IMR-90 (cell line): ENCODE measurements at regions not wholly inside any gene's neighbourhood (a gene's known extent, or its start where the extent isn't known, plus 50 kb on each side); places are given as distances from the start of the nearest gene placed in this dataset.
"Not testable (repeated sequence)": the region's sequence is repeated elsewhere in the genome, so short reads cannot be mapped to it uniquely, and the experiment has no call there.

Experiments used
- ATAC-seq: fragments of 200-7000 bp; cut with Tn5 transposase; 2 replicates; pipeline ENCODE4 v1.9.1; 2020; ENCODE audit warnings: low read depth, mild to moderate bottlenecking, moderate library complexity
- BruUV-seq: library from RNA; stranded (reverse); fragments of 400-500 nt; replicated peaks from 2 replicates; lab custom pipeline; 2021; lab: Mats Ljungman, UMichigan
- CTCF ChIA-PET: fragments of 300-600 bp; formaldehyde crosslinking; extraction: SDS; loops from one replicate; lab custom pipeline; 2021; ENCODE audit warnings: antibody characterized with exemption; lab: Yijun Ruan, JAX
- POLR2A ChIA-PET: fragments of 300-600 bp; sonication (Branson Sonifier 250); formaldehyde crosslinking; loops from one replicate; lab custom pipeline; 2022; ENCODE audit warnings: antibody characterized with exemption; ENCODE audit not compliant: unreplicated experiment; lab: Charles Lee
- DNase-seq: peaks from one replicate; pipeline ENCODE4 v3.0.0; 2013
- H2AFZ ChIP-seq: replicated peaks from 2 replicates; pipeline ENCODE3; 2013; ENCODE audit warnings: low read length, mild to moderate bottlenecking; ENCODE audit not compliant: poor library complexity
- H2AK5ac ChIP-seq: 2 replicates; pipeline ENCODE4 v1.6.1; 2013; ENCODE audit warnings: low read depth, low read length, inconsistent platforms
- H2AK9ac ChIP-seq: replicated peaks from 2 replicates; pipeline ENCODE3; 2013; ENCODE audit warnings: mild to moderate bottlenecking, low read depth, low read length, moderate library complexity; ENCODE audit not compliant: poor library complexity
- H2BK120ac ChIP-seq: 2 replicates; pipeline ENCODE4 v1.6.1; 2013; ENCODE audit warnings: low read depth, low read length, inconsistent platforms
- H2BK15ac ChIP-seq: 3 replicates; pipeline ENCODE4 v1.6.1; 2013; ENCODE audit warnings: low read depth, low read length, inconsistent platforms
- H2BK20ac ChIP-seq: 2 replicates; pipeline ENCODE4 v1.6.1; 2013; ENCODE audit warnings: low read depth, mild to moderate bottlenecking, inconsistent platforms, low read length, moderate library complexity
- H2BK5ac ChIP-seq: 2 replicates; pipeline ENCODE4 v1.6.1; 2013; ENCODE audit warnings: mild to moderate bottlenecking, low read depth, low read length, inconsistent platforms; ENCODE audit not compliant: poor library complexity, severe bottlenecking
- H3K14ac ChIP-seq: replicated peaks from 2 replicates; pipeline ENCODE4 v1.6.1; 2013; ENCODE audit warnings: low read depth, low read length, inconsistent platforms
- H3K18ac ChIP-seq: 2 replicates; pipeline ENCODE4 v1.6.1; 2013; ENCODE audit warnings: low read depth, low read length, control low read depth
- H3K23ac ChIP-seq: 2 replicates; pipeline ENCODE4 v1.6.1; 2013; ENCODE audit warnings: low read depth, low read length, inconsistent platforms
- H3K27ac ChIP-seq: 2 replicates; pipeline ENCODE4 v1.5.1; 2013; ENCODE audit warnings: mild to moderate bottlenecking, control low read depth, low read length; ENCODE audit not compliant: insufficient read depth
- H3K27me3 ChIP-seq: 2 replicates; pipeline ENCODE4 v1.6.1; 2013; ENCODE audit warnings: low read length; ENCODE audit not compliant: control insufficient read depth, insufficient read depth
- H3K36me3 ChIP-seq: 2 replicates; pipeline ENCODE4 v1.6.1; 2013; ENCODE audit warnings: low read length, mixed read lengths; ENCODE audit not compliant: control insufficient read depth, insufficient read depth
- H3K4ac ChIP-seq: 2 replicates; pipeline ENCODE4 v1.6.1; 2013; ENCODE audit warnings: low read depth, low read length, inconsistent platforms
- H3K4me1 ChIP-seq: 2 replicates; pipeline ENCODE4 v1.6.1; 2013; ENCODE audit warnings: low read length, mixed read lengths; ENCODE audit not compliant: control insufficient read depth, insufficient read depth
- H3K4me2 ChIP-seq: 2 replicates; pipeline ENCODE4 v1.6.1; 2013; ENCODE audit warnings: low read depth, mild to moderate bottlenecking, control low read depth, low read length, moderate library complexity
- H3K4me3 ChIP-seq: 2 replicates; pipeline ENCODE4 v1.5.1; 2013; ENCODE audit warnings: low read depth, mild to moderate bottlenecking, control low read depth, low read length, moderate library complexity; ENCODE audit not compliant: insufficient read depth
- H3K56ac ChIP-seq: 2 replicates; pipeline ENCODE4 v1.6.1; 2013; ENCODE audit warnings: low read length, inconsistent platforms; ENCODE audit not compliant: insufficient read depth; ENCODE audit errors: extremely low read depth
- H3K79me1 ChIP-seq, 2 experiments: 2 replicates each; pipeline ENCODE4 v1.6.1; 2013; ENCODE audit warnings: low read length in 2 of 2, inconsistent platforms in 1 of 2, low read depth in 1 of 2
- H3K9ac ChIP-seq: 2 replicates; pipeline ENCODE4 v1.6.1; 2013; ENCODE audit warnings: low read depth, low read length, control low read depth
- H3K9me1 ChIP-seq: 2 replicates; pipeline ENCODE4 v1.6.1; 2013; ENCODE audit warnings: low read length, inconsistent platforms; ENCODE audit not compliant: insufficient read depth
- H3K9me3 ChIP-seq: 2 replicates; pipeline ENCODE4 v1.6.1; 2013; ENCODE audit warnings: low read length; ENCODE audit not compliant: control insufficient read depth, insufficient read depth
- H4K20me1 ChIP-seq: 2 replicates; pipeline ENCODE4 v1.6.1; 2013; ENCODE audit warnings: low read length, inconsistent platforms; ENCODE audit not compliant: insufficient read depth
- H4K5ac ChIP-seq: 2 replicates; pipeline ENCODE4 v1.6.1; 2013; ENCODE audit warnings: mild to moderate bottlenecking, low read depth, low read length, control low read depth
- H4K8ac ChIP-seq, 2 experiments: 2 replicates each; pipeline ENCODE4 v1.6.1; 2013; ENCODE audit warnings: low read depth in 2 of 2, low read length in 2 of 2, control low read depth in 1 of 2, inconsistent platforms in 1 of 2
- H4K91ac ChIP-seq: 2 replicates; pipeline ENCODE4 v1.6.1; 2013; ENCODE audit warnings: low read depth, low read length, inconsistent platforms; ENCODE audit not compliant: insufficient read depth
- RAD21 ChIP-seq: IDR thresholded peaks from 2 replicates; pipeline ENCODE4 v1.6.1; 2012; ENCODE audit warnings: low read length, improper control_type of control experiment
- SMC3 ChIP-seq: fragments of 150-350 bp; IDR thresholded peaks from 2 replicates; pipeline ENCODE4 v1.6.1; 2016; ENCODE audit warnings: low read depth, mild to moderate bottlenecking, antibody characterized with exemption, low read length, moderate library complexity
- WGBS, 2 experiments: methylation state at CpG; one replicate each; pipeline versions ENCODE4 v1.1.5 to v1.1.7; 2013; ENCODE audit warnings: missing lambda C conversion rate in 2 of 2; ENCODE audit not compliant: insufficient read length in 1 of 2; ENCODE audit errors: extremely low coverage in 2 of 2; 5-methylcytosine and 5-hydroxymethylcytosine counted together
- dilution Hi-C: fragments of 300-500 bp; cut with HindIII; formaldehyde crosslinking; loops from one replicate; pipeline ENCODE4 v1.14.3; 2018; ENCODE audit warnings: low sequenced_read_pairs; ENCODE audit not compliant: unreplicated experiment
- in situ Hi-C: fragments of 300-500 bp; cut with MboI; formaldehyde crosslinking; loops from 3 replicates; pipeline ENCODE4 v1.14.3; 2019; ENCODE audit warnings: low sequenced_read_pairs, inconsistent platforms, mixed read lengths
- intact Hi-C: fragments of 100-400 bp; cut with micrococcal nuclease; formaldehyde crosslinking; loops from 2 replicates; pipeline ENCODE4 v1.10.0; 2022
- TF ChIP-seq, protein P1 (sequence below): conservative IDR thresholded peaks from 2 replicates; pipeline ENCODE4 v1.5.1; 2012; ENCODE audit warnings: mild to moderate bottlenecking, low read depth, low read length, improper control_type of control experiment

DNA sequence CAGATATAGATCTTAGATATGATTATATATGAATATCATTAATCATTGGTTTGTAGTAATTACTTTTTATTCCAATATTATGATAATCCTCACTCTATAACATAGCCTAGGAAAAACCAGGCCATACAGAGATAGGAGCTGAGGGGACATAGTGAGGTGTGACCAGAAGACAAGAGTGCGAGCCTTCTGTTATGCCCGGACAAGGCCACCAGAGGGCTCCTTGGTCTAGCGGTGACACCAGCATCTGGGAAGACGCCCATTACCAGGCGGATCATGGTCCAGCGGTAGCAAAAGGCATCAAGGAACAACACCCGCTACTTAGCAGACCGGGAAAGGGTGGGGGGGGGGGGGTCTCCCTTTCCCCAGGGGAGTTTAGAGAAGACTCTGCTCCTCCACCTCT, 96.4 kb upstream of the WSB1 start:
- H2AK5ac ChIP-seq, H4K91ac ChIP-seq, H3K9me1 ChIP-seq, H3K4me2 ChIP-seq, H3K56ac ChIP-seq, H3K4me1 ChIP-seq, H3K27me3 ChIP-seq, H2BK15ac ChIP-seq, H4K20me1 ChIP-seq, H3K9ac ChIP-seq, H3K14ac ChIP-seq, H3K18ac ChIP-seq, H2AFZ ChIP-seq, H2BK120ac ChIP-seq, H3K23ac ChIP-seq, H2AK9ac ChIP-seq, H2BK5ac ChIP-seq, H3K79me1 ChIP-seq, POLR2A ChIA-PET, BruUV-seq, H3K4ac ChIP-seq, H3K27ac ChIP-seq, H3K9me3 ChIP-seq, dilution Hi-C loops, H3K4me3 ChIP-seq, ATAC-seq, H4K5ac ChIP-seq, H3K36me3 ChIP-seq, H2BK20ac ChIP-seq, in situ Hi-C loops, H4K8ac ChIP-seq: not testable (repeated sequence)
- TF ChIP-seq SMC3 (peak; percentile 38; the same call in 1 of the 2 replicates), RAD21 (peak; percentile 44)
- TF ChIP-seq, protein P1, sequence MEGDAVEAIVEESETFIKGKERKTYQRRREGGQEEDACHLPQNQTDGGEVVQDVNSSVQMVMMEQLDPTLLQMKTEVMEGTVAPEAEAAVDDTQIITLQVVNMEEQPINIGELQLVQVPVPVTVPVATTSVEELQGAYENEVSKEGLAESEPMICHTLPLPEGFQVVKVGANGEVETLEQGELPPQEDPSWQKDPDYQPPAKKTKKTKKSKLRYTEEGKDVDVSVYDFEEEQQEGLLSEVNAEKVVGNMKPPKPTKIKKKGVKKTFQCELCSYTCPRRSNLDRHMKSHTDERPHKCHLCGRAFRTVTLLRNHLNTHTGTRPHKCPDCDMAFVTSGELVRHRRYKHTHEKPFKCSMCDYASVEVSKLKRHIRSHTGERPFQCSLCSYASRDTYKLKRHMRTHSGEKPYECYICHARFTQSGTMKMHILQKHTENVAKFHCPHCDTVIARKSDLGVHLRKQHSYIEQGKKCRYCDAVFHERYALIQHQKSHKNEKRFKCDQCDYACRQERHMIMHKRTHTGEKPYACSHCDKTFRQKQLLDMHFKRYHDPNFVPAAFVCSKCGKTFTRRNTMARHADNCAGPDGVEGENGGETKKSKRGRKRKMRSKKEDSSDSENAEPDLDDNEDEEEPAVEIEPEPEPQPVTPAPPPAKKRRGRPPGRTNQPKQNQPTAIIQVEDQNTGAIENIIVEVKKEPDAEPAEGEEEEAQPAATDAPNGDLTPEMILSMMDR = peak; percentile 47
- DNase-seq = peak; percentile 25
- intact Hi-C loops = loop anchor here (5.0 kb wide), 2 partner anchors 40 to 135 kb away; no protein-coding TSS in a partner anchor
- WGBS, 2 experiments = 42% methylated on average over 2 of the region's 8 CpGs; no CpG with 5 or more reads in 1 of the 2 experiments
- CTCF ChIA-PET = interaction anchor here (0.6 to 1.0 kb wide), 2 partner anchors 16 to 44 kb away, joined by 3 read pairs; no protein-coding TSS in a partner anchor
